NCI-H446 treated with DMSO at 0.1 percent for 48 hours (cell line): ENCODE measurements at regions not wholly inside any gene's neighbourhood (a gene's known extent, or its start where the extent isn't known, plus 50 kb on each side); places are given as distances from the start of the nearest gene placed in this dataset.

Source experiments
- DNase-seq: peaks from one replicate; lab custom pipeline; 2025; lab: John Stamatoyannopoulos, UW

- no peak for DNase-seq
Measured at GRCh38 chr1:182122256-182122912, 60.9 kb upstream of the ZNF648 start.

GRCh38 chr1:182121787-182122186 is 60.3 kb upstream of the ZNF648 start:
- DNase-seq: no peak

GRCh38 chr1:182120411-182121258 is 59.1 kb upstream of the ZNF648 start:
- no peak for DNase-seq

GRCh38 chr1:182119631-182120030 is 58.1 kb upstream of the ZNF648 start:
- no peak for DNase-seq

GRCh38 chr1:182118851-182119250 is 57.3 kb upstream of the ZNF648 start:
- no peak for DNase-seq

- no peak for DNase-seq
Measured at GRCh38 chr1:182114627-182115023, 53.1 kb upstream of the ZNF648 start.

GRCh38 chr1:182113879-182114626 is 52.5 kb upstream of the ZNF648 start:
- no peak for DNase-seq

GRCh38 chr1:182111496-182111895 is 50.0 kb upstream of the ZNF648 start:
- DNase-seq: no peak
